Renal cortex interstitium (tissue), 11 donors: ENCODE measurements at regions not wholly inside any gene's neighbourhood (a gene's known extent, or its start where the extent isn't known, plus 50 kb on each side); places are given as distances from the start of the nearest gene placed in this dataset.
A peak's percentile ranks its signal among the peaks of the same experiment; 100 is the strongest.
"Not testable (repeated sequence)": the region's sequence is repeated elsewhere in the genome, so short reads cannot be mapped to it uniquely, and the experiment has no call there.

Experiments used
- DNase-seq, 11 donors: peaks; one replicate each; pipeline ENCODE4 v3.0.0-alpha.2; 2013; ENCODE audit warnings: low read depth in 9 of 11, low spot score in 4 of 11; ENCODE audit errors: extremely low read depth in 1 of 11

DNA sequence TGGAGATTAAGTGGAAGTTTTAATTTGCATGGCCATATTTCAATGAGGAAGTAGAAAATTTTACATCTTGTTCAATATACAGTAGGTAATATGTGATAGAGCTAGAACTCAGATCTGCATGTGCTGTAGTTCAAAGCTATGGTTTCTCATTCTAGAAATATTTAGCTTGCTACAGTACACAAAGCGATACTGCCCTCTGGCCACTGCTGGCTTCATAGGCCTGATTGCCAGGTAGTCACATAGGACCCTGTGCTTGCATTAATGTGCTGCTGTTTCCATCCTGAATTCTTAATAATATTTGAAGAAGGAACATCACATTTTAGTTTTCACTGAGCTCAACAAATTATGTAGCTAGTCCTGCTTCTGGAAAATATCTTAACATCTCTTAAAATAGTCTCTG lies 87.0 kb downstream of the PLSCR2 start:
- DNase-seq = no peak

DNA sequence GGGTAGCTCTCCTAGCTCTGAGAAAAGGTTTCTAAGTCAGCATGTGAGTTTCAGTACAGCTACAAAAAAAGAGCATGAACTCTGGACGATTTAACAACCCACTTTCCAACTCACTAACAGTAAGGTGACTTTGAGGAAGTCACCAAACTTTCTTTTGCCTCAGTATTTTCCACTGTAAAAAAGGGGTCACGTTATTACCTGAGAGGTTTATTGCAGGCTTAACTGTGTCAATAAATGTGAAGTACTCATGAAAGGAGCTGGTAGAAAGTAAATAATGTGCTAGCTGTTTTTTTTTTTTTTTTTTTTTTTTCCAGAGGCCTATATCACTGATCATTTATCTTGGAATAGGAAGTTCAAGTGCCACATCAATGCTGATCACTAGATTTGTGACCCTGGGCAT lies 89.3 kb downstream of the PLSCR2 start:
- no peak for DNase-seq

DNA sequence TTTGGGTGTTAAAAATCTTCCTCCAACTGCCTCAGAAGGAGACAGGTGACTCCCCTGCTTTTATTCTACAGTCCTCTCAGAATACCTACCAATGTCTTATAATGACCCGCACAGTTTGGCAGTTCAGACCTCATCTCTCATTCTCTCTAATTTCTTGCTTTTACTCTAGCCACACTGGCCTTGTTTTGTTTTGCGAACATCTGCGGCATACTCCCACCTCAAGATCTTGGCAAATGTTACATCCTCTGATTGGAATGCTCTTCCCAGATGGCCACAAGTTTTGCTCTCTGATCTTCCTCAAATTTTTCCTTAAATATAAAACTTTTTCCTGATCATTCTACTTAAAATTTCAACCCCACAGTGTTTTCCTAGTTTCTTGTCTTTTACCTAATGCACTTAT lies 94.1 kb downstream of the PLSCR2 start:
- no peak for DNase-seq

DNA sequence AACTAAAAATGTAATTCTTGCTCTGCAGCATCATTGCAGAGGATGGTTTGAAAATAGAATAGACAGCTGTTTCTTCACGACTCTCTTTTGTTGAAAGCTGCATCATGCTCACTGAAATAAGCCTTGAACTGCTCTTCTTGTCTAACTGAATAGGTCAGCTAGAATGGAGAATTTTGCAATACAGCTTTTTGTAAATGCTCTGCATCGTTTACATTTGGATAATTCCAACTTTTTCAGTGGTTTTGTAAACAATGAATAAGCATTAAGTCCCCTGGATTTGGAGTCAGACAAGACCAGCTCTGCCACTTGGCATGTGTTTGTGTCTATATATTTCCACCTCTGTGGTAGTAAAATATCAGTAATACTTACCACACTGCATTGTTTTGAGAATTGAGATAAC lies 95.2 kb downstream of the PLSCR2 start:
- DNase-seq = no peak

DNA sequence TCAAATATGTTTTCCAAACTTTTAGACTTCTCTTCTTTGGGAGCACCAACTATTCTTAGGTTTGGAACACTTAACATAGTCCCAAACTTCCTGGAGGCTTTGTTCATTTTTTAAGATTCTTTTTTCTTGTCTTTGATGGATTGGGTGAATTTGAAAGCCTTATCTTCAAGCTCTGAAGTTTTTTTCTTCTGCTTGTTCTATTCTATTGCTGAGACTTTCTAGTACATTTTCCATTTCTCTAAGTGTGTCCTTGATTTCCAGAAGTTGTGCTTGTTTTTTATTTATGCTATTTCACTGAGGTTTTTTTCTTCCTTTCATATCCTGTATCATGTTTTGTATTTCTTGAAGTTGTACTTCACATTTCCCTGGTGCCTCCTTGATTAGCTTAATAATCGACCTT lies 97.5 kb downstream of the PLSCR2 start:
- no peak for DNase-seq

DNA sequence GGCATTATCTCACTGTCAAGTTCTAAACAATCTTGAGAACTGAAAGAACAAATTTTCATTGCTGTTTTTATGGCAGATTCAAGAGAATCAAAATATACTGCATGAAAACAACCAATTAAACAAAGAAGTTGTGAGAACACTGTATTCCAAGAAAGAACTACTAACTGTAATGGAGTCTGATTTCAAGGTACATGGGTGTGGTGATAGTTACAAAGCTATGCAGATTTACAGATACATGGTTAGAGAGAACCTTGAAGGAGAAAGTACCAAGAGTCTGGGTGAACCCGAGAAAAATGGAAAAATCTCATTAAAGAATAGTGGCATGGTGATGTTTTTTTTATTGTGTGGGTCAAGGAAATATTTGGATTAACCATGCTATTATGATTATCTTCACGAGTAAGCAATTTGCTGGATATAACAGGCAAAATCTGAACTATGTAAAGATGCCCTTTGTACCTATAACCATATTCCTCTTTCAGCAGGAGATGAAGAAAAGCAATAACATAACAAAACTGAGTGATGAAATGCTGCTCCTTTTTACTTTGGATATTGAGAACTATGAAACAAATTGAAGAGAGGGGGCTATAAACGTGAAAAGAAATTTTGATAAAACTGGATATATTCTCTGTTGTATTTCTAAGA lies 100.4 kb downstream of the PLSCR2 start:
- DNase-seq = no peak

DNA sequence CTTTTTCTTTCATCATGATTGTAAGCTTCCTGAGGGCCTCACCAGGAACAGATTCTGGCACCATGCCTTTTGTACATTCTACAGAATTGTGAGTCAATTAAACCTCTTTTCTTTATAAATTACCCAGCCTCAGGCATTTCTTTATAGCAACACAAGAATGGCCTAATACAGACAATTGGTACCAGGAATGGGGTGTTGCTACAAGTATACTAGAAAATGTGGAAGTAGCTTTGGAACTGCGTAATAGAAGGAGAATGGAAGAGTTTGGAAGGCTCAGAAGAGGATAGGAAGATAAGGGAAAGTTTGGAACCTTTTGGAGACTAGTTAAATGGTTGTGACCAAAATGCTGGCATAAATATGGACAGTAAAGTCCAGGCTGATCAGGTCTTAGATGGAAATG lies 108.9 kb upstream of the PLSCR4 start:
- DNase-seq = no peak

DNA sequence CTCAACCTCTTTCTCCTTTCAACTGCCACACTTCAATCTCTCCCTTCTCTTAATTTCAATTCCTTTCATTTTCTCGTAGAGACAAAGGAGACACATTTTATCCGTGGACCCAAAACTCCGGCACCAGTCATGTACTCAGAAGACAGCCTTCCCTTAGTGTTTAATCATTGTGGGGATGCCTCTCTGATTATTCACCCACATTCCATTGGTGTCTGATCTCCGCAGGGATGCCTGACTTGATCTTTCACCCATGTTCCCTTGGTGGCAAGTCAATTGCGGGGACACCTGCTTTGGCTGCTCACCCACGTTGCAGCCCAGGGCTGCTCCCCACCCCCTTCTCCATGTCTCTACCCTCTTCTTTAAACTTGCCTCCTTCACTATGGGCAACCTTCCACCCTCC lies 103.5 kb upstream of the PLSCR4 start:
- not testable (repeated sequence) for DNase-seq

DNA sequence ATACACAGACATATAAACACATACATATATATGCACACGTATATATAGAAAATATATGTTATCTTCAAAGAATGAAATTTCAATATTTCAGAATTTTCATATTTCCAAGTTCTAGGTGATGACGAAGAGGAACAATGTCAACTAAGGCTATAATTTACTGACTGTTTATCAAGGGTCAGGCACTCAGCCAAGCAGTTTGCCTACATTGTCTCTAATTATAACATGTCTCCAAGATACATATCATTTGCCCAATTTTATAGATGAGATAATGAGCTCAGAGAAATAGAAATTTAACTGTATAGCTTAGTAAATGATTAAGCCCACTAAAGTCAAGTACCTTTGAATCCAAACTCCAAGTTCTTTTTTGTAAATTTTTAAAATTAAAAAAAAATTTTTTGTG lies 99.9 kb upstream of the PLSCR4 start:
- DNase-seq = no peak

DNA sequence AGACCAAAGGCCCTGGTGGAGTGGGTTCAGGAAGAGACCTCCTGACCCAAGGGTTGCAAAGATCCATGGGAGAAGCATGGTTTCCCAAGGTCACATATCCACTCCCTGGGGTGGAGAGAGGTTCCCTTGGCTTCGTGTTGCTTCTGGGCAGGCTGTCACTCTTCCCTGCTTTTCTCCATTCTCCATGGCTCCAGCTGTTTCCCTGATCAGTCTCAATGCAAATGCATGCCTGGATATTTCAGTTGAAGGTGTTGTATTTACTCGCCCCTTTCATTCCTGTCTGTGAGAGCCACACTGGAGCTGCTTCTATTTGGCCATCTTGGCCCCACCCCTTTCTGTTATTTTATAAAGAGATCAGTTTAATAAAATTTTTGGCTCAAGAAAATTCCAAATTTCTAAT lies 95.0 kb upstream of the PLSCR4 start:
- DNase-seq = no peak

DNA sequence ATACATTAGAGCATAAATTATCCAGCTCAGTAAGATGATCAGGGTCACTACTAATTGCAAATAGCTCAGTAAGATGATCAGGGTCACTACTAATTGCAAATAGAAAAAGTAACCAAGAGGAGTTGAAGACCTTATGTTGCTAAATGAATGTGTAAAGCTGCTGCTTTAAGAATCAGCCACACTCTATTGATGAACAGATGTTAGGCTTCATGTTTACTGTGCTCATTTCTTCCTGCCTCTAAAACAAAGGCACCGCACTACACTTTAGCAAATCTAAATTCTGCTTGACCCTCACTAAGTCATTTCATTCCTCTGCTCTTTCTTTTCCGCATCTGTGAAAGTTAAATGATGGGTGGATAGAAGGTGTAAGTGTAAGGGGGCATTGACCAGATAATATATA lies 92.6 kb upstream of the PLSCR4 start:
- peak in 7 of 11 donors; percentile 17 to 57 (median 52) for DNase-seq

DNA sequence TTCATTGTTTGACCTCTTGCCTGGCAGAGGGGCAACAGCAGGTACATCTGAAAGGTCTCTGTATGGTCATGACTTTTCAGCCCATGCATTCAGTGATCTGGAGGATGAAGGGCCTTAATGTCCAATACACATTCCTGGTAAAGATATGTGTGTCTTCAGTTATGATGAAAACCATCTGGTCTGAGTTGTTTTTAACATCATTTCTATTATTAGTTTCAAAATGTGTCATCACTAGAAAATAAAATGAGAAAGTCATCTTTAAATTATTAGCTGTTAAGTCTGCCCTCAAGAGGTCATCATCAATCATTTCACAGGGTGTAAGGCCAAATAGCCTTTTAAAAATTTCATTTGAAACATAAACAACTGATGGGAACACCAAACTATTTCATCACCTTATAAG lies 92.1 kb upstream of the PLSCR4 start:
- peak in 7 of 11 donors; percentile 11 to 32 (median 22) for DNase-seq

DNA sequence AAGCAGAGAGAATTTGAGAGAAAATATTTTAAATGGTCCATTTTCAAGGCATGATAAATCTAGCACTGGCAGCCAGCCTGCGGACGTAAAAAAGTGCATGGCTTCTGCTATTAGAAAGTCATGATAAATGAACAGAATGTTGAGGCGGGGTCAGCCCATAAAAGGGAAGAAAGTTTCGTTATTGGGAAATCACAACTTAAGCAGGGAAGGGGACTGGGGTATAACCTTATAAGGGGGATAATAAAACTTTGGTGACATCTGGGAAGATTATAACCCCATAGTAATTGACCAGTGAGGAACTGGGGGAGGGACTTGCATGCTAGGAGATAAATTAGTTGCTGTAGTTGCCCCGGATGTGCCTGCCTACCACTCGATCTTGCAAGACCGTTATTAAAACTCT lies 88.4 kb upstream of the PLSCR4 start:
- DNase-seq = peak in 7 of 11 donors; percentile 11 to 24 (median 16)

DNA sequence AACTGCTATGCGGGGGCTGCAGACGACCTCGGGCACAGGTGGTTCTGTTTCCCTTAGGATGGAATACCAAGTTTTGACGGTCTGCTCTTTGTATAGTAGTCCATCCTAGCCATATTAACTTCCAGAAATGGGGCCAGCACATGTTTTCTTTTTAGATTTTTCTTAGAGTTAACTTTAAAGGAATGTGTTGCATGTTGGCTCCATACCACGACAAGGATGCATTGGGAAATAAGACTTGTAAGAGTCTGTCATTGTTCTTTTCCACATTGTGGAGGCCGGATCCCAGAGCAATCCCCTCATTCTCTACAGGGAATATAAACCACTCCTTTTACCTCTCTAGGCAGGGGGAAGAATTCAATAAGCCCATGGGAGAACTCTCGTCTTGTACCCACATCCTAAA lies 87.1 kb upstream of the PLSCR4 start:
- DNase-seq = no peak

DNA sequence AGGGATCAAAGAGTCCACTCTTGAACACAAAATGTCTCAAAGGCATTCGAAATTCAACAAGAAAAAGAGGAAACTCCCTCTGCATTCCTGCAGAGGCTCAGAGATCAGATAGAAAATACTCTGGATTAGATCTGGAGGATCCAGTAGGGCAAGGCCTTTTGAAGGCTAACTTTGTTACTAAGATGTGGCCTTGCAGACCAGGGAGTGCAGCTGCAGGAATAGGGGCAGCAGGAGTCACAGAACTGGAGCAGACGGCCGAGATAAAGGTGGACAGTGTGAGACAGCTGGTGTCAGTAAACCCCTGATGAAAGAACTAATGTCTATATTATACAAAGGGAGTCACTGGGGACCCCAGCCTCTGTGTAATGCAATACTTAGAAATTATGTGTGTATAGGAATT lies 84.5 kb upstream of the PLSCR4 start:
- DNase-seq = no peak

DNA sequence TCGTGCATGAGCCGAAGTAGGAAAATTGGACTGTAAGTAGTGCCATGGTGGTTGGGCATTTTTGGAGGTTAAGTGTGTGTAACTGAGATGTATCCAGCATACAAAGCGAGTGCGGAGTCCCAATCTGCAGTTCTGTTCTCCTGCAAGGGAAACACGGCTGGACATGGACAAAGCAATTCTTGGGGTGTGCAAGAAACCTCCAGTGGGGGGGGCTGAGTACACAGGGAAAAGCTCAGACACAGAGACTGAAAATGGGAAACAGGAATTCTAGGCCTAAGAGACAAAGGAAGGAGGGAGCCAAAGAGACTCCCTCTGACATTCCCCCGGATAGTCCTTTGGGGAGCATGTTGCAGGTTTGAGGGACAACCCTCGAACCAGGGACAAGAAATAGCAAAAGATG lies 83.2 kb upstream of the PLSCR4 start:
- DNase-seq = no peak

DNA sequence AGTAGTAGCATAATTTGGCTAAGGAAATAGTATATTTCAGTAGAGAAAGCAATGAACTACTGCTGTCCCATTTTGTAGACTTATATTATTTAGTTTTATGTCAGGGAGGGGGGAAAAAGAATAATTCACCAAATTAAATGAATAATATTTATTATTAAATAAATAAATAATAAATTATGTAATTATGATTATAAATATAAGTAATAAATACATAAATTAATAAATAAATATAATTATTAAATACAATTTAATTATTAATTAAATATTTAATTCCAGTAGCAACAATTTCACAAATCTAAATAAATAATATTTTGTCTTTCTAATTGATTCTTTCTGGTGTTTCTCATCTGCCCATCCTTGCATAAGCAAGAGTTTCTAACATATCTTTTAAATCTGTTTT lies 81.1 kb upstream of the PLSCR4 start:
- no peak for DNase-seq

DNA sequence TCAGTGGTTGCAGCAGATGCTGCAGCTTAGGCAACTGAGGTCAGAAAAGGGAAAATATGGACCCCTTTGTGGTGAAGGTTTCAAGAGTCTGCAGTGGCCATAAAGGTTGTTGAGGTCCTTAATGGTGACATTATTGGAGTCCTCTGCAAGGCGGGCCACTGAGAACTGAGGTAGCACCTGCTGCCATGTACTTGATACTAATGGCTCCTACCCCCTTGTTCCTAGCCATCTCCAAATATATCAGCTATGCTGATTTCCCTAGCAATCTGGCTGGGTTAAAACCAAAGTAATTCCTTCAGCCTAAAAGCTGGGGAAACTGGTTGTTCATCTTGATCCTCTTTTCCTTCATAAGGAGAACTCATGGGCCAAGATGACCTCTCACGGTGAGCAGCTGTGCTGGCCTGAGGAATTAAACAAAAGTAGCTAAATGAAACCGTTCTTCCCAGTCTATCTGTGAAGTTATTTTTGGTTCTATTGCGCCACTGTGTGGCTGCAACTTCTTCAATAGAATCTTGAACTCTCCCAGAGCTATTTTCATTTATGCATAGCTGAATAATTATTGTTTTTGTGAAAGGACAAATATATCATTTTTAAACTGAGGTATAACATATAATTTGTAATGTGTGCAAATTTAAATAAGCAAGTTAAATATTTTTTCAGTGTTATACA lies 76.1 kb upstream of the PLSCR4 start:
- DNase-seq = no peak

DNA sequence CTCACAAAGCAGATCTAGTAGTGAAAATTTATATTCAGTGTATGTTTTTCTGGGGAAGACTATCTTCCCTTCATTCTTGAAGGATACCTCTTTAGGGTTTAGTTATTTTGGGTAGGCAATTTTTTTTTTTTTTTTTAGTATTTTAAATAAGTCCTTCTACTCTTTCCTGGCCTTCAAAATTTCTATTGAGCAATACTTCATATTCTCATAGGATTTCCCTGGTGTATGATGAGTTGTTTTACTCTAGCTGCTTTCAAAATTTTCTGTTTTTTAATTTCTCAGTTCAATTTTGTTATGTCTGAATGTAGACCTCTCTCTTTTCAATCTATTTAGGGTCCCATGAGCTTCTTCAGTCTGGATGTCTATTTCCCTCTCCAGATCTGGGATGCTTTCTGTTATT lies 74.3 kb upstream of the PLSCR4 start:
- DNase-seq = no peak

DNA sequence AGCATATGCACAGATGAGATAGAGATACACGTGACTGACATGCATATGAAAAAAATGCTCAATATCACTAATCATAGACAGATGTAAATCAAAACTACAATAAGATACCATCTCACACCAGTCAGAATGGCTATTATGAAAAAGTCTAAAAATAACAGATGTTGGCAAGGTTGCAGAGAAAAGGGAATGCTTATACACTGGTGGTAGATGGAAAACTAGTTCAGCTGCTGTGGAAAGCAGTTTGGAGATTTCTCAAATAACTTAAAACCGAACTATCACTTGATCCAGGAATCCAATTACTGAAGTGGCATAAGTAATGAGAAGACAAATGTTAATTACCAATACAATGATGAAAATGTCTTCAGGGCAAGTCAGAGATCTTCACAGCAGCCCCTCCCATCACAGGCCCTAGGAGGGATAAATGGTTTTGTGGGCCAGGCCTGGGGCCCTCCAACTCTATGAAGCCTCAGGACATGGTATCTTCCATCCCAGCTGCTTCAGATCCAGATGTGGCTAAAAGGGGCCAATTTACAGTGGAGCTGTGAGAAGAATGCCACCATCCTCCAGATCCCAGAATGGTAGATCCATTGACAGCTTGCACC lies 71.4 kb upstream of the PLSCR4 start:
- DNase-seq = no peak

DNA sequence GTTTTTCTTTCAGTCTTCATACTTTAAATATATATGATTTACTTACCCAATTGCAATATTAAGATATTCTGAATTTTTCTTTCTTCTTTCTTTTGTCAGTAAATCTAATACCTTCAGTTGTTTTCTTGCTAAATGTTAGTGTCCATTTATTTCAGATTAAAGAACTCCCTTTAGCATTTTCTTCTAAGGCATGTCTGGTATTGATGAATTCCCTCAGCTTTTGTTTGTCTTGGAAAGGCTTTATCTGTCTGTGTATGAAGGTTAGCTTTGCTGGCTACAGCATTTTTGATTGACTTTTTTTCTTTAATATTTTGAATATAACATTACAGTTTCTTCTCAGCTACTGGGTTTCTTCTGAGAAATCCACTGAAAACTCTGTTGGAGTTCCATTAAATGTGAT lies 64.0 kb upstream of the PLSCR4 start:
- DNase-seq = no peak
